ENCODE measurements at regions not wholly inside any gene's neighbourhood (a gene's known extent, or its start where the extent isn't known, plus 50 kb on each side); places are given as distances from the start of the nearest gene placed in this dataset.

- TF ChIP-seq POLR2AphosphoS5 (IDR thresholded peaks at IDR 0.05; ENCODE audit: low read depth, low read length): no peak
- no peak for TF ChIP-seq SIN3A (IDR thresholded peaks at IDR 0.05; ENCODE audit: borderline replicate concordance, insufficient read depth, low read length)
- no peak for TF ChIP-seq REST (IDR thresholded peaks at IDR 0.05; ENCODE audit: insufficient read depth in 1 of 2, low read depth in 2 of 2, low read length in 2 of 2)
- no peak for TF ChIP-seq FOXP2 (optimal IDR thresholded peaks at IDR 0.05; ENCODE audit: borderline replicate concordance, extremely low read depth, extremely low read length, insufficient read depth)
- no peak for TF ChIP-seq TAF1 (IDR thresholded peaks at IDR 0.05; ENCODE audit: borderline replicate concordance, insufficient read depth, low read length)
These were observed 82.4 kb upstream of the SMLR1 start for GRCh38 chr6:130744576-130745366.

All from PFSK-1 (cell line).